ENCODE measurements at regions not wholly inside any gene's neighbourhood (a gene's known extent, or its start where the extent isn't known, plus 50 kb on each side); places are given as distances from the start of the nearest gene placed in this dataset.
"Not testable (repeated sequence)": the region's sequence is repeated elsewhere in the genome, so short reads cannot be mapped to it uniquely, and the experiment has no call there.

DNA sequence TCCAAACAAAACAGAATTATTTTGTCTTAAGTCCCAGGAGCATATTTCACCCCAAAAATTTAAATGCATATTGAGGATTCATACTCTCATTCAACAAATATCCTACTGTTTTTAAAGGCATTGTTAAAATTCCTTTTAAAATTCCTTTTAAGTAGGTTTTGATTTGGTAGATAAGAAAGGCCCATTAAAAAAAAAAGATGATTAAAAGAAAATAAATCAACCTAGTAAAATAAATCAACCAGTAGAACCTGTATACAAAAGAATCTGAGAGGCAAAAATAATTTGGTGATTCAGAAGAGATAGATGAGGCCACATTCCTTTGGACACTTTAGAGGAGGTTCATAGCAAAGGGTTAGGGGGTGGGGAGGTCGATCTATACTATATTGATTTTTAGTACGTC lies 585.3 kb upstream of the TLE4 start:
- no peak overlapping the region for H3K27ac ChIP-seq (ENCODE audit: low read length, poor library complexity, severe bottlenecking)
- no peak overlapping the region for H3K4me2 ChIP-seq (ENCODE audit: low read length, poor library complexity, severe bottlenecking)
- no peak overlapping the region for H4K91ac ChIP-seq (ENCODE audit: low read length)
- H3K14ac ChIP-seq (ENCODE audit: low read length in 2 of 2) = no peak overlapping the region
- H2BK120ac ChIP-seq (ENCODE audit: low read depth, low read length) = no peak overlapping the region
- no CpG with 5 or more reads among the region's 2 CpGs for WGBS
- H3K9ac ChIP-seq (ENCODE audit: low read length) = no peak overlapping the region
- no peak overlapping the region for H3K4ac ChIP-seq (ENCODE audit: low read depth in 1 of 2, low read length in 2 of 2)
- H3K79me1 ChIP-seq (replicated peaks; ENCODE audit: low read length, poor library complexity, severe bottlenecking) = no peaks in the 10 kb centered on the region
- no peak overlapping the region for H3K18ac ChIP-seq (ENCODE audit: low read depth in 1 of 2, low read length in 2 of 2)
- H2BK12ac ChIP-seq (ENCODE audit: low read length in 2 of 2) = no peak overlapping the region
- H2BK5ac ChIP-seq (ENCODE audit: low read depth, low read length, poor library complexity, severe bottlenecking) = no peak overlapping the region
- DNase-seq = no peak
- H4K8ac ChIP-seq (ENCODE audit: low read length) = no peak overlapping the region
- no peak overlapping the region for H2BK15ac ChIP-seq (ENCODE audit: low read depth, poor library complexity, severe bottlenecking)
- H3K27me3 ChIP-seq (ENCODE audit: control insufficient read depth in 1 of 2, insufficient read depth in 1 of 2, low read length in 2 of 2) = no peaks in the 10 kb centered on the region
- no peaks in the 10 kb centered on the region for H3K4me1 ChIP-seq (ENCODE audit: control insufficient read depth, insufficient read depth, low read depth, low read length)
- no peaks in the 10 kb centered on the region for H3K9me3 ChIP-seq (ENCODE audit: control insufficient read depth, low read length)
- H3K4me3 ChIP-seq (ENCODE audit: insufficient read depth in 1 of 2, low read depth in 1 of 2, low read length in 2 of 2) = no peak overlapping the region
- H3K23ac ChIP-seq (ENCODE audit: low read length in 2 of 2) = no peak overlapping the region
- no peaks in the 10 kb centered on the region for H3K36me3 ChIP-seq (ENCODE audit: control insufficient read depth in 1 of 2, insufficient read depth in 2 of 2, low read depth in 1 of 2, low read length in 2 of 2)
- H2AK5ac ChIP-seq (ENCODE audit: low read length, severe bottlenecking) = no peak overlapping the region
- H2AFZ ChIP-seq (ENCODE audit: low read depth, low read length) = no peak overlapping the region

DNA sequence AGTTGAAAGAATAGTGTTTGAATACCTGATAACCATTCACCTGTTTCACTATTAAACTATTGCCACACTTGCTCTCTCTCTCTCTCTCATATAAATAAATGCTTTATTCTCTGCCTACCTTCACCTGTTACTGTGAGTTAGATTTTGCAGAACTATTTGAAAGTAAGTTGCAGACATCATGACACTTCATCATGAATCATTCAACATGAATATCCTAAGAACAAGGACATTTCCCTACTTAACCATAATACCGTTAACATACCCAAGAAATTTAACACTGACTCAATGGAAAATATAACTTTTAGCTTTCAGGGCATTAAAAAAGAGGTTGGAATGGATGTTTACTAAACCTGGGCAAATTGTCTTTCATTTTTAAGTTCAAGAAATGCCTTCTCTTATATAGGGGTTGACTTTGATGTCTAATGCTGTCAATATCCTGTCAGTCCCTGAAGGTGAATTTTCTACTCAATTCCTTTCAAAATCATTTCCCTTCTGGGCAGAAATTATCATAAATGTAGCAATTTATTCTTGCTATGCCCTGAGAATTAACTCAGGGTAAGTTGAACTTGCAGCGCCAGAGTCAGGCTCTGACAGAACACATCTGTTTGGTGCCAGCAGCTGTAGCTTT lies 582.6 kb upstream of the TLE4 start:
- WGBS = 89% methylated on average over 1 of the region's 2 CpGs
- Histone ChIP-seq H3K18ac (ENCODE audit: low read depth in 1 of 2, low read length in 2 of 2) (no peak overlapping the region), H2BK12ac (ENCODE audit: low read length in 2 of 2) (no peak overlapping the region)

DNA sequence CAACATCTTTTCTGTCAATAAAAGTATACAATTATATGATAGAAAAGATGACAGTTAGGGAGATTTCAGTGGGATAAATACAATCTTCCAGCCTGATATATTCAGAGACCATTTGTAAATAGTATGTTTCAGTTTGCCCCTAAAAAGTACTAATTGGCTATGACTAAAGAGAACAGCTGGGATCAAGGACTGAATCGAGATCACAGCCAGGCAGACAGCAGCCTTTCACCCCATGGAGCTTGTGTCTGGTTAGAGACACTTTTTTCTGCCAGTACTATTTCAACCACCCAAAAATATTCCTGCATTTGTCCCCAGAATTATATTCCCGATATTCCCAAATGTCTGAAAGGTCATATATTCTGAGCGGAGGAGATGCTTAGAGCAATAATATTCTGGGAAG lies 577.3 kb upstream of the TLE4 start:
- no peaks in the 10 kb centered on the region for H3K79me1 ChIP-seq (replicated peaks; ENCODE audit: low read length, poor library complexity, severe bottlenecking)
- H2AFZ ChIP-seq (ENCODE audit: low read depth, low read length) = no peak overlapping the region
- no peak overlapping the region for H3K9ac ChIP-seq (ENCODE audit: low read length)
- no peak overlapping the region for H4K8ac ChIP-seq (ENCODE audit: low read length)
- no peak overlapping the region for H2AK5ac ChIP-seq (ENCODE audit: low read length, severe bottlenecking)
- no peak overlapping the region for H3K27ac ChIP-seq (ENCODE audit: low read length, poor library complexity, severe bottlenecking)
- H3K9me3 ChIP-seq (ENCODE audit: control insufficient read depth, low read length) = no peaks in the 10 kb centered on the region
- no peaks in the 10 kb centered on the region for H3K36me3 ChIP-seq (ENCODE audit: control insufficient read depth in 1 of 2, insufficient read depth in 2 of 2, low read depth in 1 of 2, low read length in 2 of 2)
- H3K4me1 ChIP-seq (ENCODE audit: control insufficient read depth, insufficient read depth, low read depth, low read length) = no peaks in the 10 kb centered on the region
- no peak overlapping the region for H3K4me3 ChIP-seq (ENCODE audit: insufficient read depth in 1 of 2, low read depth in 1 of 2, low read length in 2 of 2)
- H2BK120ac ChIP-seq (ENCODE audit: low read depth, low read length) = no peak overlapping the region
- no peak for DNase-seq
- no peak overlapping the region for H2BK5ac ChIP-seq (ENCODE audit: low read depth, low read length, poor library complexity, severe bottlenecking)
- no peak overlapping the region for H3K23ac ChIP-seq (ENCODE audit: low read length in 2 of 2)
- 92% methylated on average over 1 of the region's 3 CpGs for WGBS
- H4K91ac ChIP-seq (ENCODE audit: low read length) = no peak overlapping the region
- no peak overlapping the region for H3K18ac ChIP-seq (ENCODE audit: low read depth in 1 of 2, low read length in 2 of 2)
- H3K4ac ChIP-seq (ENCODE audit: low read depth in 1 of 2, low read length in 2 of 2) = no peak overlapping the region
- H3K4me2 ChIP-seq (ENCODE audit: low read length, poor library complexity, severe bottlenecking) = no peak overlapping the region
- no peak overlapping the region for H2BK12ac ChIP-seq (ENCODE audit: low read length in 2 of 2)
- no peak overlapping the region for H3K14ac ChIP-seq (ENCODE audit: low read length in 2 of 2)
- no peak overlapping the region for H2BK15ac ChIP-seq (ENCODE audit: low read depth, poor library complexity, severe bottlenecking)
- no peaks in the 10 kb centered on the region for H3K27me3 ChIP-seq (ENCODE audit: control insufficient read depth in 1 of 2, insufficient read depth in 1 of 2, low read length in 2 of 2)

More for the DNA sequence above, 582.6 kb upstream of the TLE4 start:
- no peaks in the 10 kb centered on the region for H3K27me3 ChIP-seq (ENCODE audit: control insufficient read depth in 1 of 2, insufficient read depth in 1 of 2, low read length in 2 of 2)
- H2BK120ac ChIP-seq (ENCODE audit: low read depth, low read length) = no peak overlapping the region
- H3K27ac ChIP-seq (ENCODE audit: low read length, poor library complexity, severe bottlenecking) = no peak overlapping the region
- H3K23ac ChIP-seq (ENCODE audit: low read length in 2 of 2) = no peak overlapping the region
- no peaks in the 10 kb centered on the region for H3K9me3 ChIP-seq (ENCODE audit: control insufficient read depth, low read length)
- H3K9ac ChIP-seq (ENCODE audit: low read length) = no peak overlapping the region
- H3K14ac ChIP-seq (ENCODE audit: low read length in 2 of 2) = no peak overlapping the region
- no peak overlapping the region for H3K4me2 ChIP-seq (ENCODE audit: low read length, poor library complexity, severe bottlenecking)
- H3K4me3 ChIP-seq (ENCODE audit: insufficient read depth in 1 of 2, low read depth in 1 of 2, low read length in 2 of 2) = no peak overlapping the region
- no peaks in the 10 kb centered on the region for H3K79me1 ChIP-seq (replicated peaks; ENCODE audit: low read length, poor library complexity, severe bottlenecking)
- no peaks in the 10 kb centered on the region for H3K4me1 ChIP-seq (ENCODE audit: control insufficient read depth, insufficient read depth, low read depth, low read length)
- H4K8ac ChIP-seq (ENCODE audit: low read length) = no peak overlapping the region
- H2AK5ac ChIP-seq (ENCODE audit: low read length, severe bottlenecking) = no peak overlapping the region
- no peak for DNase-seq
- no peak overlapping the region for H3K4ac ChIP-seq (ENCODE audit: low read depth in 1 of 2, low read length in 2 of 2)
- no peak overlapping the region for H4K91ac ChIP-seq (ENCODE audit: low read length)
- no peaks in the 10 kb centered on the region for H3K36me3 ChIP-seq (ENCODE audit: control insufficient read depth in 1 of 2, insufficient read depth in 2 of 2, low read depth in 1 of 2, low read length in 2 of 2)
- no peak overlapping the region for H2BK5ac ChIP-seq (ENCODE audit: low read depth, low read length, poor library complexity, severe bottlenecking)
- no peak overlapping the region for H2AFZ ChIP-seq (ENCODE audit: low read depth, low read length)
- no peak overlapping the region for H2BK15ac ChIP-seq (ENCODE audit: low read depth, poor library complexity, severe bottlenecking)

DNA sequence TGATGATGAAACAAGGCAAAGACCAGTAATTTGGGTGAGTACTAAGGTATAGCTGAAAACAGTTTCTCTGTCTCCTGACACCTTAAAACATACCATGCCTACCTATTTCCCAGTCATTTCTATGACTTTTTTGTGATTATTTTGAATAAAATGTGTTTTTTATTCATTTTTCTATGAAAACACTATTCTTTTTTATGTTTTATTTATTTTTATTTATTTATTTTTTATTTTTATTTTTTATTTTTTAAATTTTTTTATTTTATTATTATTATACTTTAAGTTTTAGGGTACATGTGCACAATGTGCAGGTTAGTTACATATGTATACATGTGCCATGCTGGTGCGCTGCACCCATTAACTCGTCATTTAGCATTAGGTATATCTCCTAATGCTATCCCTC lies 576.8 kb upstream of the TLE4 start:
- not testable (repeated sequence) for H3K4me2 ChIP-seq (ENCODE audit: low read length, poor library complexity, severe bottlenecking); H3K18ac ChIP-seq (ENCODE audit: low read depth in 1 of 2, low read length in 2 of 2); H4K91ac ChIP-seq (ENCODE audit: low read length); H3K14ac ChIP-seq (ENCODE audit: low read length in 2 of 2); H2BK5ac ChIP-seq (ENCODE audit: low read depth, low read length, poor library complexity, severe bottlenecking); H2BK120ac ChIP-seq (ENCODE audit: low read depth, low read length); H3K4me3 ChIP-seq (ENCODE audit: insufficient read depth in 1 of 2, low read depth in 1 of 2, low read length in 2 of 2); H2BK15ac ChIP-seq (ENCODE audit: low read depth, poor library complexity, severe bottlenecking); H3K9me3 ChIP-seq (ENCODE audit: control insufficient read depth, low read length); DNase-seq; H3K36me3 ChIP-seq (ENCODE audit: control insufficient read depth in 1 of 2, insufficient read depth in 2 of 2, low read depth in 1 of 2, low read length in 2 of 2); H3K4me1 ChIP-seq (ENCODE audit: control insufficient read depth, insufficient read depth, low read depth, low read length); H2AK5ac ChIP-seq (ENCODE audit: low read length, severe bottlenecking); H3K27ac ChIP-seq (ENCODE audit: low read length, poor library complexity, severe bottlenecking); H3K9ac ChIP-seq (ENCODE audit: low read length); H2AFZ ChIP-seq (ENCODE audit: low read depth, low read length); H3K23ac ChIP-seq (ENCODE audit: low read length in 2 of 2); H3K79me1 ChIP-seq (replicated peaks; ENCODE audit: low read length, poor library complexity, severe bottlenecking); H3K27me3 ChIP-seq (ENCODE audit: control insufficient read depth in 1 of 2, insufficient read depth in 1 of 2, low read length in 2 of 2); H2BK12ac ChIP-seq (ENCODE audit: low read length in 2 of 2); H3K4ac ChIP-seq (ENCODE audit: low read depth in 1 of 2, low read length in 2 of 2); H4K8ac ChIP-seq (ENCODE audit: low read length)
- WGBS = 100% methylated on average over 1 of the region's 2 CpGs
